ENCODE measurements at regions not wholly inside any gene's neighbourhood (a gene's known extent, or its start where the extent isn't known, plus 50 kb on each side); places are given as distances from the start of the nearest gene placed in this dataset.

DNA sequence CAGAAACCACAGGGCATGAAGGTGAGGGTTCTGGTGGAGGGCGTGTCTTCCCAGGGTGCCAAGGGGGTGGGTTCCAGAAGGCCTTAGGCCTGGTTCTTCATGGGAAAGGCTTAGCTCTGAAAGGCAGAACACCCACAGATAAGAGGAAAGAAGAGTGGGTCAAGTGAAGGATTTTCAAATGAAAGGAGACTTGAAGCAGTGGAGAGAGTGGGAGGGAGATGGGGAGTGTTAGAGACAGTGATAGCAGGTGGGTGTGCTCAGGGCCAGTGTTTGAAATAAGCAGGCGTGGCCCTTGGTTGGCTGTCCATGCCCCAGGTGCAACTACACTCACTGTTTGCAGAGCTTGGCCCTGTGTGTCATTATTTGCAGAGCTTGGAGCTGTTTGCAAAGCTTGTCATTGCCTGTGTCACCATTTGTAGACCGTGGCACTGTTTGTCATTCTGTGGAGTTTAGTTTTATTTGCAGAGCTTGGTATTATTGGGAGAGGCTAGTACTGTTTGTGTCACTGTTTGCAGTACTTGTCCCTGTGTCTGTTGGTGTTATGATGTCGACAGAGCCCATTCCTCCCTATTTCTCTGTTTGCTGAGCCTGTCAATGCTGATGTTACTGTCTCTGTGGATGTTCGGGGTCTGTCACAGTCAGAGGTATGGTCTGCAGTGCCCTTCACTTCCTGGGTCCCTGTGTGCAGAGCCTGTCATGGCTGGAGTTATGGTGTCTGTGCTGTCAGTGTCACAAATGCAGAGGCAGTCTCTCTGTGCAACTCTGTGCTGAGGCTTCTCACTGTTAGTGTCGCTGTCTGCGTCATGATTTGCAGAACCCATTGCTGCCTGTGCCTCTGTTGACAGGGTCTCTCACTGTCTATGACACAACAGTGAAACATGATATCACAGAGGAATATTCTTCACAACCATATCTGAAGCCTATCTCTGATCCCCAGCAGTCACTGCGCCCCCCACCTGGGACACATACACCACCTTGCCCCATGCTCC lies 127.7 kb upstream of the LRFN2 start:
- DNase-seq: no peak

DNA sequence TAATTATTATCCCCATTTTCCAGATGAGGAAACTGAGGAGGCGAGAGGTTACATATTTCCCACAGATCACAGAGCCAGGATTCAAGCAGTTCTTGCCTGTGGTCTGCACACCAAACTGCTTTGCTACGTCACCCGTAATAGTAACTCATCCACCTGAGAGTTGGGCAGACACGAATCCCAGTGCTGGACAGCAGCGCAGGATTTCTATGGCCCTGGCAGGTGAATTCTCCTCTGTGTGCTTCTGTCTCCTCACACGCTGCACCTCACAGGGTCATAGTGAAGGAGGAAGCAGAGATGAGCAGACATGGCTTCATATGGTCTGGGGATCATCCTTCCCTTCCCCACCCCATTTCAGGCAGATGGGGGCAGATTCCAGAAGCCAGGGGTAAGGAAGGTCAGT lies 127.0 kb upstream of the LRFN2 start:
- DNase-seq: no peak

DNA sequence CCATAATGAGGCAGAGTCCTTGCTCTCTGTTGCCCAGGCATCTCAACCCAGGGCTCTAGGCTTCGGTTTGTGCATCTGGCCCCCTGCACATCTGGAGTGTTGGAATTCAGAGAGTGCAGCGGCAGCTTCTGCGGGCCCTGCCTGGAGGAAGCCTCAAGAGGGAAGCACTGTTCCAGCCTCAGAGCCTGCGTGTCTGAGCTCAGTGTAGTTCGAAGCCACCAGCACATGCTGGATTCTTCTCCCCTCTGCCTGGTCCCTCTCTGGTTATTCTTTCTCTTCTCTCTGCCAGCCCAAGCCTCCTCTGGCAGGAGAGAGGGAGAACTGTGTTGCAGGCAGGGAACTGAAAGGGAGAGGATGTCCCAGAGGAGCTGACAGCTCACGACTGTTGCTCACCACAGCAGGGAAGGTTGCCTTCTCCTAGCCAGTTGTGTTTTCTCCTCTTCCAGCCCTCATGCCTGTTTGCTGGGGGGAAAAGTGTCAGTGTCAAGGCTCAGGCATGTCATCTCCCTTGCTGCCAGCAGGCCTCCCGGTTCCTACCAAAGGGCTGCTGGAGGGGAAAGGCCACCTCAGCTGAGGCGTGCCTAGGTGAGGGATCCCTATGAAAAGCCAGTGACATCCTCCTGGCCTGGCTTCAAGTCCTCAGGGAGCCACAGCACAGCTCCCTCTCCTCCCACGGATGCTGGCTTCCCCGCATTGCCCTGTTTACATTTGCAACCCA lies 126.0 kb upstream of the LRFN2 start:
- no peak for DNase-seq

DNA sequence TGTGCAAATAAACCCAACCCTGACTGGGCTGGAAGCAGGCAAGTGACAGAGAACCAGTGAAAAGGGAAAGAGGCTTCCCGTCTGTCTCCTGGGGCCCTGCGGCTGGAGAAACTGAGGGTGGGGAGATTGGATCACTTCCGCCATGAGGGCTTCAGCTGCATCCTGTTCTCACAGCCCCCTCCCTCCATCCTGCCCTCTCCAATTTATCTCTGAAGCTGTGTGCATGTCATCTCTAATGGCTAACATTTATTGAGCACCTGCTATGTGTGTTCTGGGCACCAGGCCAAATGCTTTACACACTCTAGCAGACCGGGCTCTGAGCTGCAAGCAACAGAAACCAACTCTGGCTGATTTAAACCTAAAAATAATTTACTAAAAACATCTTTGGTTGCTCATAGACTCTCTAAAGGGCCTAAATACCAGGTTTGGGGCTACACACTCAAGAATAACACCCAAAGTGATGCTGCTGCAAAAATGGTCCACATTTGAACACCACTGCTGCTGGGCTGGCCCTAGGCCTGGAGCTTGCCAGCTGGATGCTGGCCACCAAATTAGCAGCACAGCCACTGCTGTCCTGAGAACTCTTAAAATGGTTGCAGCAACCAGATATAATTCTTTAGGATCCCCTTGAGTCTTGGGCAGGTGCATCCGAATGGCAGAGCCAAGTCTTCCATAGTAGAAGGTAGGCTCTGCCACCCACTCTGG lies 123.6 kb upstream of the LRFN2 start:
- no peak for DNase-seq

DNA sequence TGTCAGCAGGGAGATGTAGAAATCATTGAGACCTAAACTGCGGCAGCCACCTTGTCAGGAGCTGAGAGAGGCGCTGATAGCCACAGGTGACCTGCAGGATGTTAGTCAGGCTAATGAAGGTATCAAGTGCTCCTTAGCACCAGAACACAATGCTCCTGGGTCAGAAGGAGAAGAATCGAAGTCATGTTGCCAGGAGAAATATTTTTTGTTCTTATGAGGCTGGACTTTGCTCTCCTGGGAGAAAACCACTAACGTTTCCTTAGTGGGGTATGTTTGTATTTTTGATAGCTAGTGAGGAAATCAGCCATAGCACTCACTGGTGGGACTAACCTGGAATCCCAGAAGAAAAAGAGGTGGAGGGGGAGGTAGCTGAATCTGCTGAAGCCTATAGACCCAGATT lies 120.9 kb upstream of the LRFN2 start:
- DNase-seq: no peak

DNA sequence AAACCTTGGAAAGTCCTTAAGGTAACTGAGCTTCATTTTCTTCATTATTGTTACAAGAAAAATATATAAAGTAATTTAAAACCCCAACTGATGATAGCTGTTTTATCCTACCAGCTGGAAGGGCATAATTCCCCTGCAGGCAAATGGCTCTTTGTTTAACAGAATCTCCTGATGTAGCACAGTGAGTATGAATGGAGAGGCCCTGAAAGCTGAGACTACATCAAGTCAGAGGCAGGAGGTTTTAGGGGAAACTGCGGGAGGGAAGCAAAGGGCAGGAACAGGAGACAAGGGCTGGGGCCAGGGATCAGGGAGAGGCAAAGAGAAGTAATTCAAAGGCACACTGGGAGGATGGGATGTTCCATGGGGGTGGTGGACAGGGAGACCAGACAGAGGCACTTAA lies 119.0 kb upstream of the LRFN2 start:
- DNase-seq: no peak

DNA sequence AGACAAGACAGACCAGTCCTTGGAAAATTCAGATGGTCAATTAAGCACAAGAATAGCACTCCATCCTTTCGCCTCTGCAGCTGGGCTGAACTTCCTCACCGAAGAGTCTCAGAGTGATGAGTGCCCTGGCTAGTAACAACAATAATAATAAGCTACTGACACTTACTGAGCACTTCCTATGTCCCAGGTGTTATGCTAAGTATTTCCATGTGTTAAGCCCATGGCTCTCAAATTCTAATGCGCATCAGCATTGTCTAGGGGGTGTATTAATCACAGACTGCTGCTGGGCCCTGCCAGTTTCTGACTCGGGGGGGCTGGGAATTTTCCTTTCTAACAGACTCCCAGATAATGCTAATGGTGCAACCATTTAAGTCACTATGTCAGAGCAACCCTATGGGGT lies 118.2 kb upstream of the LRFN2 start:
- no peak for DNase-seq

DNA sequence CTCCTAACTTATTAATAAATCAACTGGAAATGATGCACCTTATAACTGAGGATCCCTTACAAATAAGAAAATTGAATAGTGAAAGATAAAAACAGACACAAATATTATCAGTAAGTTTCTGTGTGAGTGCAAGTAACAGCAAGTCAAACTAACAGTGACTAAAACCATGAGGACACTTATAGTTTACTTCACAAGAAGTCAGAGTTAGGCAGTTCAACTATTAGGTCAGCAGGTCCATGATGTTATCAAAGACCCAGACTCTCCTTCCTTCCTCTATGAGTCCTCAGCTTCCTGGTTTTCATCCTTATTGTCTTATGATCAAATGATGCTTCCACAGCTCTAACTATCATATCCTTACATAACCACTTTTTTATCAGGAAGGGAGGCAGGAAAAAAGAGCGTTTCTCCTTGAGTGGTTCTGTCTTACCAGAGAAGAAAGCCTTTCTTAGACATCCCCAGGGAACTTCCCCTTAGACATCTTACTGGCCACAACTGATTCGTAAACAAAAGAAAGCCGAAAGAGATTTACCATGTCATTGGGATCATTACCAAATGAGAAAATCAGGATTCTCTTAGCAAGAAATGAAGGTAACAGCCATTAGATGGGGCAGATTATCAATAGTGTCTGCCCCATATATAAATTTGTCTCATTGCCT lies 114.3 kb upstream of the LRFN2 start:
- no peak for DNase-seq

DNA sequence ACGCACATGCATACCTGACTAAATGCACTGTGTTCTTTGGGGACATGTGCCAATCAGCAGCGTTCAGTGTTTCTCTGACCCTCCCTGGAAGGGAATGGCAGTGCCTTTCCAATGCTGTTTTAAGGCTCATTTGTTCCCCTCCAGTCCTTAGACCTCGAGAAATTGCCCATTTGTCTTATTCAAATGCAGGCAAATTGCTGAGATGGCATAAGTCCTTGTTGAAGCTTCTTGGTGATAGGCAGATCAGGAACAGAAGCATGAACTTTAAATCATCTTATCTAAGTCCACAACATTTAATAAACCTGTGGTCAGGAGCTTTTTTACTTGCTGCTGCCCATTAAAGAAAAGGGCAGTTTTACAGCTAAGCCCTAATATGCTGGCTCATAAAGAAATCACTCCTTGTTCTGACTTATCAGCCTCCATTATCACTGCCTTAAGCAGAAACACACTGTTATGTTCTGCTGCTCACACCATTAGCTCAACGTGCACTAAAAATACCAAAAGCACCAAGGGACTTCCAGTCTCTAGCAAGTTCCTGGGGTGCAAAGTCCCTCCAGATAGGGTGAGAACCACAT lies 112.9 kb upstream of the LRFN2 start:
- no peak for DNase-seq

DNA sequence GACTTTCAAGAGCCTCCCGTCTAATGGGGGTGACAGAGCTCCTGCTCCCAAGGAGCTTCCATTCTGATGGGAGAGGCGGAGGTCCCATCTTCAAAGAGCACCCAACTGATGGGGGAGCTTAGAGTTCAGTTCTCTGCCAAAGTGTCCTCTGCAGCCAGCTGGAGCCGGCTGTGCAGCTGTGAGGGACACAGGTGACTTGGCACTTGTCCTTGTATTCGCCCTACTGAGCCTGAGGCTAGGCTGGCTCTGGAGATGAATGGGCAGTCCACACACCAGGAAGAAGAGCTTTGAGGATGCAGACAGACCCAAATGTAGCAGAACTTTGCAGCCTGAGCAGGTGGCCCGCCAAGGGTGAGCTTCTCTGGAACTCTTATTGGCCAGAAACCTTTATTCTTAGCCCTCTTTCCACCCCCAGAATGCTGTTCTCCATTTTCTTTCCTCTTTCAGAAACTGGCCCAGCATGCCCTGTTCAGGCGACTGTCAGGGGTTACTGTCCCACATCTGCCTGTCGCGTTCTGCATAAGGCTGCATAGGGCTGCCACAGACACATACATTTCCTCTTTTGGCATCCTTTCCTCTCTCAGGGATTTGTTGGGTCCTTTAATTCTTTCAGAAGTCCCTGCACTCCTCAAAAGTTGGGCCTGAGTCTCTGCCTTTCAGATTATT lies 108.7 kb upstream of the LRFN2 start:
- no peak for DNase-seq

DNA sequence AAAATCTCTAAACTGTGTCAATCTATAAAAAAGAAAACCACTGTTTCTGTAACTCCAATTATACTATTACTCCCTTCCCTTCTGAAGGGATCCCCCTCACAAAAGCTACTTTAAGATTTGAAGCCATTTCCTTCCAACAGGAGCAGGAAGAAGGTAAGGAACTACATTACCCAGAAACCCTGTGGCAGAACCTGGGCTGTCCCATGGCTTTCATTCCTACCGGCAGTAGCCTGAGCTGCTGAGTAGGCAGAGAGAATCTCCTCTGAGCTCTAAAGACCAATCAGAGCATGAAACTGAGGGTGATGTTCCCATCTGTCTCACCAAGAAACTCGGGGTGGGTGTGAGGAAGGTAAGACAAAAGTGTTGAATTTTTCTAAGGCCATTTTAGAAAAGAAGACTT lies 108.0 kb upstream of the LRFN2 start:
- no peak for DNase-seq

DNA sequence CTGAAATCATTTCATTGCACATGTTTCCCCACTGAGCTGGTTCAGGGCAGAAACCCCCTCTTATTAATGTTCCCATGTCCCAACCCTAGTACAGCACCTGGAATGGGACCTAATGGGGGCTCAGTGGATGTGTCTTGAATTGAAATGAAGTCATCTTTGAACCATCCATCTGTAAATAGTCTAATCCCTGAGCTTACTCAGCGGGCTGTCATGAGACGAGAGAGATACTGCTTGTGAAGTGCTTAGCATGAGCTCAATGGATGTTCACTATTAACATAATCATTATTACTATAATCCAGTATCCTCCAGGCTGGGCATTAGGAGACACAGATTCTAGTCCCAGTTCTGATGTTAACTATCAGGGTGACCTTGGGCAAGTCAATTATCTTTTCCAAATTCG lies 106.6 kb upstream of the LRFN2 start:
- no peak for DNase-seq

DNA sequence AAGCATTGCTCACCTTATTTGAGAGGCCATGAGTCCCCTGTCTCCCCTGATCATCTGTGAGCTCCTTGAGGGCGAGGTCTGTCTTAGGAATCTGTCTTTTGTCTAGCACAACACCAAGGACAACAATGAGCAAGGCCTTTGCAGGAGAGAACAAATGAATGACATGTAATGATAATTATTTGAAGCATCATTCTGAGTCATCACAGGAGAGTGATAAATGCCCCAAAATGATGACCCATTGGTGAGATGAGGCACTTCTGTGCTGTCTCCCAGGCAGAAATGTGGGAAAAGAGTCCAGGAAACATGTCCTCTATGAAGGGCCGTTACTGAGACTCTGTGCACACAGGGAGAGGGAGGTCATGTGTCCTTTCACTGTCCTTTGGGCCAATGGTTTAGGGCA lies 105.2 kb upstream of the LRFN2 start:
- DNase-seq: no peak

DNA sequence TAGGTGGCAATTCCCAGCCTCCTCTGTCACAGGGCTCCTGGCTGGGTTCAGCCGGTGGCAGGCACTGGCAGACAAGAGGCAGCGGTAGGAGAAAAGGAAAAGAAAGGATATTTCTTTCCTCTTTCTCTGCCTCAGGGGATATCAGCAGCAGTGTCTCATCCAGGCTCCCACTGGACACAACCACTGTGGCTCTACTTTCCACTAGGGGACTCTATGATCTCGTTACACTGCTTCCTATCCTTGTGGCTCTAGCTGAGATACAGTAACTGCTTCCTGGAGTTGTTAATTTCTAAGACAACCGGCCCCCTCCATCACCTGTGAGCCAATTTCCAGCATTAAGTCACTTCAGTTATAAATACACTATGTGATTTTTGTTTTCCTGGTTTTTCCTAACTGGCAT lies 102.0 kb upstream of the LRFN2 start:
- DNase-seq: no peak

DNA sequence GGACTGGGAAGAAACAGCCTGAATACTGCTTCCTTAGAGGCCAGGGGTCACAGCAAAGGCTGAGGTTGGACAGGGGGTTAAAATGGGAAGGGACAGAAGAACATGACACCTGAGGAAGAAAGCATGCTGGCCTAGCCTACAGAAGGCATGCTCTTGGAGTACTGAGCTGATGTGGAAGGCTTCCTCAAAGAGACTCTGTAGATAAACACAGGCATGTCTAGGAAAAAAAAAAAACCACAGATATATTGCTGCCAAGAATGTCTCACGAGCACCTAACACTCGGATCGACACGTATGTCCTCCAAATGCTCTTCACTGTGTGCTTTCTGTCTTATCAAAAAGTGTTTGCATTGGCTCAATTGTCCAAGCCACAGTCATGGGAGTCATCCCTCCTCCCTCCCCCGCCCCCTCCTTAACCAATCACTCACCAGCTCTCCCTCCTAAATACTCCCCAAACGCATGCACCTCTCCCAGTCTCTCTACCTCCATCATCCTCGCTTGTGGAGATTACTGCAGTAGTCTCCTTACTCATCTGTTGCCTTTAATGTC lies 101.1 kb upstream of the LRFN2 start:
- no peak for DNase-seq

DNA sequence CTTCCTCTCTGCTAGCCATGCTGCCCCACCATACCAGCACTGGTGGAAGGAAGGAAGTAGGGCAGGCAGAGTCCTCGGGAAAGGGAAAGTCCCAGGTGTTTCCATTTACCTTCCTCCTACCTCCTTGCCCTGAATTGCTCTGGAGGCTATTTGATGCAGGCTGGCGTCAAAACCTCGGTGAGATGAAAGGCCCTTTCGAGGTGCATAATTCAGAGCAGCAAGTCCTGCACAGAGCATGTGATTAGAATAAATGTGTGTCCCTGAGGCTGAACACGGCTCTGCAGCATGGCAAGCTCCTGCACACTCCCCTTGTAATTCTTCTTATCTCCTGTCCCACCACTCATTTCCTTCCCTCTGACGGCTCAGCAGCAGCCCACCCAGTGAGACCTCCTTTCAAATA lies 98.7 kb upstream of the LRFN2 start:
- no peak for DNase-seq

DNA sequence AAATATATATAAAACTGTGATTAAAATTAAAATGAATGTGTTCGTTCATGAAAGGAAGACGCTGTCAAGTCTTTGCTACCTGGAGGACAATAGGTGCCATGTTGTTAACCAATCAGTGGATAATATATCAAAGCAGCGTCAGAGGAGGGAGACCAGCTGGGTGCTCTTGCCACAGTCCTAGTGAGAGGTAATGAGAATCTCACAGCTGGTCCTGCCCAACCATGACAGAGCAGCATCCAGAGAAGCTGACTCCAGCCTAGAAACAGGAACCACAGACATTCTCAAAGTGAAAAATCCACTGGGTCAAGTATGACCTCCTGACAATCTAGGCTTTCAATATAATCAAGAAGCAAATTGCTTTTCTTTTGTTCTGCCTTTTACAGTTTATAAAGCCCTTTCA lies 94.5 kb upstream of the LRFN2 start:
- no peak for DNase-seq

DNA sequence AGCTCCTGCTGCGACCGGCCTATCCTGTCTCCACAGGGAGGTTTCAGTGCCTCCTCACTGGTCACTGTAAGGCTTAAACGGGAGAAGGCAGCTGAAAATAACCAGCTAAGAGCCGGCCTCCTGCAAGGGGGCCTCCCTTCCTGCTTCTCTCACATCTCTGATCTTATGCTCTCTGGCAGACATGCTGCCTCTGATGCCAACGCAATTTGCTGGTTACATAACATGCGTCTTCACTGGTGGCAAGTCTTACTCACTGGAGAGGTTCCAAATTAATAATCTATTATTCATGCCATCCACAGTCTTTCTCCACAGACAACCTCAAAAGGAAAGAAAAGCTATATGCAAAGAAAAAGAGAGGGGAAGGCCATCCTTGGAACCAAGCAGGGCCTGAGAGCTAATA lies 91.8 kb upstream of the LRFN2 start:
- DNase-seq: no peak

DNA sequence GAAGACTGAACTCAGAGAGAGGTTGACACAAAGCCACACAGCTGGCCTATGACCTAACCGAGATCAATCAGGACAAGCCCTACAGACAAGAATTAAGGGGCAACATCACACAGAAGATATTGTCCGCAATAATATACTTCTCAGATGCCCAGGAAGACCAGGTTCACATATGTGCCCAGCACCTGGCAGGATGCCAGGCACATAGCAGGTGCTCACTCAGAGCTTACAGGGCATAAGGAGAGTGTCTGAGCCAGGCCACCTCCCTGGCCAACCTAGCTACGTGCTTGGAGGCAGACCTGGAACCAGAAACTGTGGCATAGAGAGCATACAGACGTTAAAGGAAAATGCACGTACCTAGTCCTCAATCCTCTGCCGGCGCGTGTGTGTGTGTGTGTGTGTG lies 87.0 kb upstream of the LRFN2 start:
- no peak for DNase-seq

DNA sequence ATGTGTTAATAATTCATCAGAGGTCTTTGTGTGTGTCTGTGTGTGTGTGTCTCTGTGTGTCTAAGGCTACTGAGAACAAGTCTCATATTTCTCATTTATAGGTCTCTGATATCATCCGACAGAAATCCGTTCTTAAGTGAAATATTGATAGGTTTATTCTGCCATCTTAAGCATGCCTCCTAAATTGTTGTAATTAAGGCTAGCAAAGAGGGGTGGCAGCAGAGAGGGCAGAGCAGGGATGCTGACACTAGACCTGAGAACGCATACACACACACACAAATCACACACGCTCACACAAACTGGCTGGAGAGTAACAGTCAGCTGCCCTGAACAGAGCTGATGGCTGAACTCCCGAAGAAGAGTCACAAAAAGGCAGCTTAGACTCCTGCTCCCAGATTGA lies 84.9 kb upstream of the LRFN2 start:
- DNase-seq: no peak

DNA sequence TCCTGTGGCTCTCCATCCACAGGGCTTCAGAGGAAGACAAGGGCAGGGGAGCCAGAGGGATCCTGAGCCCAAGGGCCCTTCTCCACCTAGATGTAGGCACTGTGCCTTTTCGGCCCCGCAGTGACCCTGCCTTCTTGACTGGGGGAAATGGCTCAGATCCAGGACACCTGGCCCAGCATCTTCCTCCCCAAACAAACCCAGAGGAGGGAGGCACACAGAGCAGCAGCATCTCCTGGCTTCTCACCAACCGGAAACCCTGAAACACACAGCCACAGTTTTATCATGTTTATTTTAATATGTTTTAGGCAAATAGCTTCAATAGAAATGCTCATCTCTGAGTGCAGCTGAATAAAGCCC lies 84.5 kb upstream of the LRFN2 start:
- no peak for DNase-seq
